ENCODE measurements at regions not wholly inside any gene's neighbourhood (a gene's known extent, or its start where the extent isn't known, plus 50 kb on each side); places are given as distances from the start of the nearest gene placed in this dataset.

DNA sequence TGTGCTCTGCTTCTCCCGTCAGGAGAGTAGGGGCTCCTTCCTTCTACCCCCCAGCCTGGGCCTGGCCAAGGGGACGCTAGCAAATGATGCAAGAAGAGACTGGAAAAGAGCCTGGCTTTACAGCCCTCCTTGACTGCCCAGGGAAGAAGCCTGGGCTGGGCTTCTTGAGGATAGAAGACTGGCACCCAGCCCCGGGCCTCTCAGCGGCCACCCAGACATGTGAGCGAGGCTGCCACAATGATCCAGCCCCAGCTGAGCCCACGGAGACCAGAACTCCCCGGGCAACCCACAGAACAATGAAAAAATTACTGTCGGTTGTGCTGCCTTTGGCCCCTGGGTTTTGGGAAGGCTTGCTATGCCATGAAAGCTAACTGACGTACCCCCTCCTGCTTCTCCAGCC is 100.6 kb upstream of the PRR20G start:
- no peaks in the 10 kb centered on the region for H3K9me3 ChIP-seq
- H3K27me3 ChIP-seq (ENCODE audit: insufficient read depth): no peaks in the 10 kb centered on the region
- H3K4me3 ChIP-seq (ENCODE audit: low read depth in 2 of 2, low read length in 1 of 2): no peak overlapping the region
- H3F3A ChIP-seq (replicated peaks; ENCODE audit: insufficient read depth): no peaks in the 10 kb centered on the region
- no peak overlapping the region for H3K9ac ChIP-seq
- no peak overlapping the region for H2AFZ ChIP-seq (ENCODE audit: low read depth)
- TF ChIP-seq GABPA (IDR thresholded peaks at IDR 0.05; ENCODE audit: low read depth) (no peak), TEAD4 (IDR thresholded peaks at IDR 0.05; ENCODE audit: borderline replicate concordance, insufficient read depth) (no peak), YY1 (IDR thresholded peaks at IDR 0.05; ENCODE audit: low read depth) (no peak), MXI1 (IDR thresholded peaks at IDR 0.05; ENCODE audit: low read depth, low read length) (no peak), EP300 (IDR thresholded peaks at IDR 0.05; ENCODE audit: borderline replicate concordance in 1 of 2, low read depth in 1 of 2, low read length in 1 of 2) (no peak), RCOR1 (IDR thresholded peaks at IDR 0.05; ENCODE audit: low read length) (no peak), EZH2phosphoT487 (IDR thresholded peaks at IDR 0.05; ENCODE audit: borderline replicate concordance, low read depth) (no peak), FOSL2 (IDR thresholded peaks at IDR 0.05; ENCODE audit: borderline replicate concordance, low read depth) (no peak), TAF1 (IDR thresholded peaks at IDR 0.05; ENCODE audit: borderline replicate concordance, low read depth, low read length) (no peak)
- TF ChIP-seq, protein P1, sequence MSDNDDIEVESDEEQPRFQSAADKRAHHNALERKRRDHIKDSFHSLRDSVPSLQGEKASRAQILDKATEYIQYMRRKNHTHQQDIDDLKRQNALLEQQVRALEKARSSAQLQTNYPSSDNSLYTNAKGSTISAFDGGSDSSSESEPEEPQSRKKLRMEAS (IDR thresholded peaks at IDR 0.05; ENCODE audit: low read depth): no peak
- TF ChIP-seq, protein P2, sequence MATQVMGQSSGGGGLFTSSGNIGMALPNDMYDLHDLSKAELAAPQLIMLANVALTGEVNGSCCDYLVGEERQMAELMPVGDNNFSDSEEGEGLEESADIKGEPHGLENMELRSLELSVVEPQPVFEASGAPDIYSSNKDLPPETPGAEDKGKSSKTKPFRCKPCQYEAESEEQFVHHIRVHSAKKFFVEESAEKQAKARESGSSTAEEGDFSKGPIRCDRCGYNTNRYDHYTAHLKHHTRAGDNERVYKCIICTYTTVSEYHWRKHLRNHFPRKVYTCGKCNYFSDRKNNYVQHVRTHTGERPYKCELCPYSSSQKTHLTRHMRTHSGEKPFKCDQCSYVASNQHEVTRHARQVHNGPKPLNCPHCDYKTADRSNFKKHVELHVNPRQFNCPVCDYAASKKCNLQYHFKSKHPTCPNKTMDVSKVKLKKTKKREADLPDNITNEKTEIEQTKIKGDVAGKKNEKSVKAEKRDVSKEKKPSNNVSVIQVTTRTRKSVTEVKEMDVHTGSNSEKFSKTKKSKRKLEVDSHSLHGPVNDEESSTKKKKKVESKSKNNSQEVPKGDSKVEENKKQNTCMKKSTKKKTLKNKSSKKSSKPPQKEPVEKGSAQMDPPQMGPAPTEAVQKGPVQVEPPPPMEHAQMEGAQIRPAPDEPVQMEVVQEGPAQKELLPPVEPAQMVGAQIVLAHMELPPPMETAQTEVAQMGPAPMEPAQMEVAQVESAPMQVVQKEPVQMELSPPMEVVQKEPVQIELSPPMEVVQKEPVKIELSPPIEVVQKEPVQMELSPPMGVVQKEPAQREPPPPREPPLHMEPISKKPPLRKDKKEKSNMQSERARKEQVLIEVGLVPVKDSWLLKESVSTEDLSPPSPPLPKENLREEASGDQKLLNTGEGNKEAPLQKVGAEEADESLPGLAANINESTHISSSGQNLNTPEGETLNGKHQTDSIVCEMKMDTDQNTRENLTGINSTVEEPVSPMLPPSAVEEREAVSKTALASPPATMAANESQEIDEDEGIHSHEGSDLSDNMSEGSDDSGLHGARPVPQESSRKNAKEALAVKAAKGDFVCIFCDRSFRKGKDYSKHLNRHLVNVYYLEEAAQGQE (IDR thresholded peaks at IDR 0.05; ENCODE audit: low read depth, low read length): no peak
- TF ChIP-seq, protein P3, sequence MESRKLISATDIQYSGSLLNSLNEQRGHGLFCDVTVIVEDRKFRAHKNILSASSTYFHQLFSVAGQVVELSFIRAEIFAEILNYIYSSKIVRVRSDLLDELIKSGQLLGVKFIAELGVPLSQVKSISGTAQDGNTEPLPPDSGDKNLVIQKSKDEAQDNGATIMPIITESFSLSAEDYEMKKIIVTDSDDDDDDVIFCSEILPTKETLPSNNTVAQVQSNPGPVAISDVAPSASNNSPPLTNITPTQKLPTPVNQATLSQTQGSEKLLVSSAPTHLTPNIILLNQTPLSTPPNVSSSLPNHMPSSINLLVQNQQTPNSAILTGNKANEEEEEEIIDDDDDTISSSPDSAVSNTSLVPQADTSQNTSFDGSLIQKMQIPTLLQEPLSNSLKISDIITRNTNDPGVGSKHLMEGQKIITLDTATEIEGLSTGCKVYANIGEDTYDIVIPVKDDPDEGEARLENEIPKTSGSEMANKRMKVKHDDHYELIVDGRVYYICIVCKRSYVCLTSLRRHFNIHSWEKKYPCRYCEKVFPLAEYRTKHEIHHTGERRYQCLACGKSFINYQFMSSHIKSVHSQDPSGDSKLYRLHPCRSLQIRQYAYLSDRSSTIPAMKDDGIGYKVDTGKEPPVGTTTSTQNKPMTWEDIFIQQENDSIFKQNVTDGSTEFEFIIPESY (IDR thresholded peaks at IDR 0.05; ENCODE audit: borderline replicate concordance, low read depth): no peak
- TF ChIP-seq, protein P4, sequence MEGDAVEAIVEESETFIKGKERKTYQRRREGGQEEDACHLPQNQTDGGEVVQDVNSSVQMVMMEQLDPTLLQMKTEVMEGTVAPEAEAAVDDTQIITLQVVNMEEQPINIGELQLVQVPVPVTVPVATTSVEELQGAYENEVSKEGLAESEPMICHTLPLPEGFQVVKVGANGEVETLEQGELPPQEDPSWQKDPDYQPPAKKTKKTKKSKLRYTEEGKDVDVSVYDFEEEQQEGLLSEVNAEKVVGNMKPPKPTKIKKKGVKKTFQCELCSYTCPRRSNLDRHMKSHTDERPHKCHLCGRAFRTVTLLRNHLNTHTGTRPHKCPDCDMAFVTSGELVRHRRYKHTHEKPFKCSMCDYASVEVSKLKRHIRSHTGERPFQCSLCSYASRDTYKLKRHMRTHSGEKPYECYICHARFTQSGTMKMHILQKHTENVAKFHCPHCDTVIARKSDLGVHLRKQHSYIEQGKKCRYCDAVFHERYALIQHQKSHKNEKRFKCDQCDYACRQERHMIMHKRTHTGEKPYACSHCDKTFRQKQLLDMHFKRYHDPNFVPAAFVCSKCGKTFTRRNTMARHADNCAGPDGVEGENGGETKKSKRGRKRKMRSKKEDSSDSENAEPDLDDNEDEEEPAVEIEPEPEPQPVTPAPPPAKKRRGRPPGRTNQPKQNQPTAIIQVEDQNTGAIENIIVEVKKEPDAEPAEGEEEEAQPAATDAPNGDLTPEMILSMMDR (IDR thresholded peaks at IDR 0.05): no peak
- POLR2A ChIA-PET: no interaction called here
- H3K4me2 ChIP-seq: no peak overlapping the region
- whole genome bisulfite sequencing (ENCODE audit: low lambda C conversion rate): 46% methylated on average over 6 of the region's 9 CpGs
- H3K36me3 ChIP-seq (replicated peaks in 1 of 2; ENCODE audit: control insufficient read depth in 1 of 2, insufficient read depth in 2 of 2, low read length in 1 of 2): no peaks in the 10 kb centered on the region
- peaks cover 0 to 4% of the 10 kb centered on the region in 2 experiments; a peak in 1 of 4 replicates for H3K4me1 ChIP-seq (ENCODE audit: control insufficient read depth in 1 of 2, insufficient read depth in 2 of 2, low read depth in 1 of 2, low read length in 1 of 2)
- CTCF ChIA-PET: interaction anchor here (1.7 kb wide), 1 partner anchor 8 kb away, joined by 4 read pairs; no protein-coding TSS in a partner anchor
- no peaks in the 10 kb centered on the region for H4K20me1 ChIP-seq (ENCODE audit: insufficient read depth)
- no peaks in the 10 kb centered on the region for H3K9me2 ChIP-seq
- H3K79me2 ChIP-seq (ENCODE audit: insufficient read depth): no peaks in the 10 kb centered on the region
- no peak for DNase-seq
- no peak overlapping the region for H3K27ac ChIP-seq (ENCODE audit: low read depth in 2 of 2, low read length in 1 of 2)

Data from SK-N-SH (cell line).